KG1 (cell line): ENCODE measurements at regions not wholly inside any gene's neighbourhood (a gene's known extent, or its start where the extent isn't known, plus 50 kb on each side); places are given as distances from the start of the nearest gene placed in this dataset.
"Not testable (repeated sequence)": the region's sequence is repeated elsewhere in the genome, so short reads cannot be mapped to it uniquely, and the experiment has no call there.

Experiments used
- DNase-seq: peaks from one replicate; lab custom pipeline; 2025; lab: John Stamatoyannopoulos, UW

- DNase-seq = no peak
Measured at GRCh38 chr5:113652161-113652560, 138.7 kb downstream of the YTHDC2 start.

- no peak for DNase-seq
Measured at GRCh38 chr5:113654828-113655227, 141.3 kb downstream of the YTHDC2 start.

DNA sequence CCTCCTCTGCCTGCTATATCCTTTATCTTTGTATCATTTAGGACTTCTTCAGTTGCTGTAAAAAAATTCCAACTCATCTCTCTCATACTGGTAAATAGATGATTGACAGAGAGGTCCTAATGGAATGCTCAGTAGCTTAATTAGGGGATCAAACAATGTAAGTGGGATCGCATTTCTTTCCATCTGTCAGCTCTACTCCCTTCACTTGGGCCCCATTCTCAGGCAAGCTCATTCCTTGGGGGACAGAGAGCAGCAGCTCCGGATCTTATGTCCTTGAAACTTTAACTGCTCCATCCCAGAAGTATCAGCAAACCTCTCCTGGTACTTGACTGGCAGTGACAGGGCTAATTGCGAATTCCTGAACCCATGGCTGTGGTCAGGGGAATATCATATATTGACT, 146.7 kb downstream of the YTHDC2 start:
- no peak for DNase-seq

DNA sequence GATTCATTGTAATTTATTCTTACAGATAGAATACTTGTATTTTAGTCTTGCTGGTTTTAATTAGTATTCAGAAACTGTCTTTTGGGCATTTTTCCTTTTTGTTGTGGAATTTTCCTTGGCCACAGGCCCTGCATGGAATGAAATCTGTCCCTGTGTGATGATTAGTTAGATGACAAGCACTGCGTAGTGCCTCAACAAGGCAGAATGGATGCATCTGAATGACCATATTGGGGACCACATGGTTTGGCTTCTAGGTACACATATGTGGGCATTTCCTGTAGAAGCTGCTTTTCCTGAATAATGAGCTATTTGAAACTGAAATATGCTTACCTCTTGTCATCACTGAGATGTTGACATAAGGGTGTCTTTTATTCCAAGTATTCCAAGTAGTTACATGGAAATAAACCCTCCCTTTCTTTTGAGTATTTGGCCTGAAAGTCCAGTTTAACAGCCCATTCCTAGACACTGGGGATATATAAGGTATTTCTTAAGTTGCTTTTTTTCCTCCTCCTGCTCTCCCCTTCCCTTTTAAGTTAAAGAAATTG, 147.3 kb downstream of the YTHDC2 start:
- DNase-seq = no peak

DNA sequence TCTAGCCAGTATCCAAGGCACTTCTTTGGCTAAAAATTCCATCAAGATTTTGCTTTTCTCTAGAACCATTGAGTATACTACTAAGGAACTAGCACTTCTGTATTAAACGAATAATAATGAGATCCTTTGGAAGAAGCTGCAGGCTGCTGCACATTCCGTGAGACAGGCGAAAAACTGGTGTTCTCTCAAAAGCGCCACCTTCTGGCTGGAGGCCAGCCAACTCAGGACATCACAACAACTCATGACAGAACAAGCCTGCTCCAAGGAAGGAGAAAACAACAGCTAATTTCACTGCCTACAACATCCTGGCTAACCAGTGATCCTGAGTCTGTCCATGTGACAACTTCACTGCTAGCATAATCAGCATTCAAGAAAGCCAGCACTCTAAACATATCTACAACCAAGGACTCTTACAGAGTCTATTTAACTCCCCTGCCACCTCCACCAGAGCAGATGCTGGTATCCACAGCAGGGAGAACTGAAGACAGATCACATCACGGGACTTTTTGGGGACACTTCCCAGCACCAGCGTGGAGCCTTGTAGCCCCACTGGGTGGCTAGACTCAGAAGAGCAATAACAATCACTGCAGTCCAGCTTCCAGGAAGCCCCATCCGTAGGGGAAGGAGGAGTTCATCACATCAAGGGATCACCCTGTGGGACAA, 150.5 kb downstream of the YTHDC2 start:
- no peak for DNase-seq

GRCh38 chr5:113673041-113673440, 159.5 kb downstream of the YTHDC2 start:
- no peak for DNase-seq

DNA sequence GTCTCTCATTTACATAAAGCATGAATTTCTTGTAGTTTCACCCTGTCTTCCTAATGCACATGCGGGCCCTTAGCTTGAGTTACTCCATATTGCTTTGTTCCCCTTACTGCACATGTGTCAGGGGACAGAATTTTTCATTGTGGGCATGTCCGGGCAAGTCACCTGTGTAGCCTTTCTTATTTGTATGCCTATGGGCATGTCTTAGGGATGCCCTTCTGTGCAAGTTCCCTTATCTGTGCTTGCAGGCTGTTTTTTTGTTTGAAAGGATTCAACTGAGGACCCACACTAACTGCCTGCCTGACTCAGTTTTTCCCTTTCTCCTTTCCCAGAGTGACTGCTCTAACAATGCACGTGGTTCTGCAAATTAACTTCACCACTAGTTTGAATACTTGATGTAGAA, 161.7 kb downstream of the YTHDC2 start:
- DNase-seq = no peak

DNA sequence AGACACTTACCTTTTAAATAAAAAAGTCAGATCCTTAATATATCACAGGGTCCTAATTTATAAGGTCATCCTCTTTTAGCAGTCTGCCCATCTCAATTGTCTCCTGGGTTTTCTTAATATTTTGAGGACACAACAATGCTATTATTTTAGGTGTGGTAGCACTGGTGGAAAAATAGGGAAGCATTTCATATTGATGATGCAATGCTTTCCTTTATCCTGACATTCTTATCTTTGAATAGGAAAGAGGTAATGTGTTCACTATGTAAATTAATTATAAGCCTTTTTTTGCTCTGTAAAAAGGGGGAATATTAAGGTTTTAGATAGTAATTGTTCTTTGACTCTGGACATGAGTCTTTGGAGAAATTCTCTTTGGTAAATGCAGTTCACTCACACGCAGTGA, 164.7 kb downstream of the YTHDC2 start:
- DNase-seq = no peak

DNA sequence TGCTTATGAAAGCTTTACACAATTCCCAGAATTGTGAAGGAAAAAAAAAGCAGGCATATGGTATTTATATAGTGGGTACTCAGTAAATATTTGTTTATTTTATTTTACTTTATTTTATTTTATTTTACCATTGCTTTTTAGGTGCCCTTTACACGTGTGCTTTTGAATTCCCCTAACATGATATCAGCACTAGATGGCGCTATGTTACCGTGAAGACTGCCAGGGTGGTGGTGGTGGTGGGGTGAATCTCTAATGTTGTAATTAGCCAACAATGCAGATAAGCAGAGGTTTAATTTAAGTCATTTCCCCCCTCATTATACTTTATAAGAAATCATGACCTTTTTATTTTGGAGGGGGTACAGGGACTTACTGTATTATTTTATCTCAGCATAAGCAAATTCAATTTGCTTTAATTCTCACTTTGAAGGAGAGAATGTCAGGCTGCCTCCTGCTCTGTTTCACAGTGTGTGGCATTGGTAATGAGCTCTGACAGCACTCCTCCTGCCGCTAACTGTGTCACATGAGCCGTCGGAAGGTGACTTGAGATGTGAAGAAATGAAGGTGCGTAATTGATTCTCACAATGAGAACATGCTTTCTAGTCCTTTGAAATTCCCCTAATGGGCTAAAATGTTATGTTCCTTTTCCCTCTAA, 165.6 kb downstream of the YTHDC2 start:
- DNase-seq = peak; percentile 0

- DNase-seq = no peak
Measured at GRCh38 chr5:113680534-113680933, 167.0 kb downstream of the YTHDC2 start.

DNA sequence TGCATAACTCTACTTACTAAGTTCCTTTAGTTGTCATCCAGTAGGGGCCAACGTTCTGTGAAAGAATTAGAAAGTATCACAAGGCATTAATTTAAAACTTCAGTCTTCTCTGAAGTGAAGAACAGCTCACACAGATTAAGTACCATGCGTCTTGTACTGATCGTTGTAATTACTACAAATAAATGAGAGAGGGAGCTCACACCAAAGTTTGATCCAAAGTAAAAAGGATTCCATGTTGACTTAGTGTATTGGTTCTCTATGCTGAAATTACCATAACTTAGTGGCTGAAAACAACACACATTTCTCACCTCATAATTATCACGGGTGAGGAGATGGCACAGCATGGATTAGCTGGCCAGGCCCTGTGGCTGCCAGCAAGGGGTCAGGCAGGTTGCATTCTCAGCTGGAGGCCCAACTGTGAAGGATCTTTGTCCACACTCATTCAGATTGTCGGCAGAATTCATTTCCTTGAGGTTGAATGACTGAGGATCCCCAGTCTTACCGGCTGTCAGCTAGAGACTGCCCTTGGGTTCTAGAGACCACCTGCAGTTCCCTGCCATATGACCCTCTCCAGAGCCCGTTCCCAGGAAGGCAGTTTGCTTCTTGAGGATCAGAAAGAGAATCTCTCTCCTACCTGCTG, 169.1 kb downstream of the YTHDC2 start:
- DNase-seq = no peak

DNA sequence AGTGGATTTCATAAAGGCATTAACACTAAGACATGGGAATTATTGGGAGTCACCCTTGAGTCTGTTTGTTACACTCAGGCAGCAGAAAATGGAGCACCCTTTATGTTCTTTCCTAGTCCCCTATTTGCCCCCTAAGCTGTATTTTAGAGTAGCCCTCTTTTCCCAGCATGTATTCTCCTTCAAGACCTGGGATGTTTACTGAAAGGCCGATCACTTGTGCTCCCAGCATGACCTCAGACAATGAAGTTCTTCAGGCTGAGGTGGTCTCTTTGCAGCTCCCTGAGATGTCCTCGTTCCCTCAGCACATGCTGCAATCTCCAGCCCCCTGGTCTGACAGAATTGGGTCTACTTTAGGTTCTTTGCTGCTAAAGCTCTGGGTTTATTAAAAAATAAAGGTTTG, 169.7 kb downstream of the YTHDC2 start:
- no peak for DNase-seq

DNA sequence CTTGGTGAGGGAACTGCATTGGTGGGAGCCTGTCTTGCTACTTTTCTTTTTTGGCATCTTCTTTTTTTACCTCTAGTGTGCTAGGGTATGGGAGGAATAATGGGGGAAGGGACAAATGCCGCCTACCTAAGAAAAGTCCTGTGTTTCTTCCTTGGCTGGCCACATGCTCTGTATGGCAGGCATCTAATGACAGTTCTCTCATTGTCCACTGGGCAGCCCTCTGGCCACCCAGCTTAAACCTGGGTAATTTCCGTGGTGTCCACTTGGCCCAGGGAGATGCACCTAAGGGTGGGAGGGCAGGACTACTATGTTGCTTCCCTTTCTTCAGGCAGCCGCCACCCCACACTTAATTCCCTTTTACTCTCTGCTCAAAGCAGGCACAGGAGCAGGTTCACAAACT, 173.1 kb downstream of the YTHDC2 start:
- DNase-seq = no peak

- no peak for DNase-seq
Measured at GRCh38 chr5:113689647-113690046, 176.2 kb downstream of the YTHDC2 start.

- DNase-seq = no peak
Measured at GRCh38 chr5:113692466-113692865, 179.0 kb downstream of the YTHDC2 start.

GRCh38 chr5:113692891-113693457, 179.5 kb downstream of the YTHDC2 start:
- no peak for DNase-seq

DNA sequence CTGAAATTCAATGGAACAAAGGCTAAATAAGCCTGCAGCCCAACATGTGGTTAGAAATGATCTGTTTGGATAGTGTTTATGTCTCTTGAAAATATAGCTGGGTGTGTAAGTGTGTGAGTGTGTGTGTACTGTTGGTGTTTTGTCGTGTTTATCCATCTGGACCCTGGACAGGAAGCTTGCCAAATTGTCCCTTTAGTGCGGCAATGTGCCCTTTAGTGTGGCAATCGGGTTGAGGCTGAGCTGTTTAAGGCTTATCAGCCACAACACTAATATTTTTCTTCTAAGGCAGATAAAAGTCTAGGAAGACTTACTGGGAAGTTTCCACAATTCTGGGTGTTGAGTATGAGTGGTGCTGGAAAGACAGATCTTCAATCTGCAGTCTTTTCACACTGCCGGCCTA, 180.2 kb downstream of the YTHDC2 start:
- DNase-seq = no peak

DNA sequence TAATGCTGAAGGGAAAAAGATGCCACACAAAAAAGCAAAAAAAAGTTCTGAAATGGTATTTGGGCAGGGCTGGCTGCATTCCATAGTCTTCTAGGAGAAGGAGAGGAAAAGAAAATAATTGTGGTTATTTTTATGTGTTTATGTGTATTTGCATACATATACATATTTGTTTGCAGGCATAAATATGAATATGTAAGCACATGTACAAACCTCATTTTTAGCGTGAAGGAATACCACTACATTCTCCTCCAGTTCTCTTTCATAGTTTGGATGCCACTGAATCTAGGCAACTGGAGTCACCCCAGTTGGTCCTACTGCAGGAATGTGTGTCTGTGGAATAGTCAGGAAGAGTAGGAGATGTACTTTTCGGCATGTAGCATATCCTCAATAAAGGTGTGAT, 181.1 kb downstream of the YTHDC2 start:
- no peak for DNase-seq

DNA sequence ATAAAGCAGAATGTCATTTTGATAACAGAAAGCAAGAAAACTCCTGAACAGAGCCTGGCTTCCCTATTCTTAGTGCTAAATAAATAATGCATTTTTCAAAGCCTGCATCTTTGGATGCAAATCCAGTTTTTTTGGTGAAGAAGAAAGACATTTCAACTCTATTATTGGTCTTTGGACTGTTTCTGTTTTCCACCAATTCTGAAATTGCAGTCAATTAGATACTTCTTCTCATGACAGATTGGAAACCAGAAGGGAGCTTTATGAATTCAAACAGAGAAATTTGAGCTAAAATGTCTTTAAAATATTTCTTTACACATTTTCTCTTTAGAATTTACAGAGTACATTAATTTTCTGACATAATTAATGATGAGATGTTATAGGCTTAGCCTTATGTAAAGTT, 189.8 kb downstream of the YTHDC2 start:
- DNase-seq = no peak

GRCh38 chr5:113705657-113706056, 192.2 kb downstream of the YTHDC2 start:
- no peak for DNase-seq

DNA sequence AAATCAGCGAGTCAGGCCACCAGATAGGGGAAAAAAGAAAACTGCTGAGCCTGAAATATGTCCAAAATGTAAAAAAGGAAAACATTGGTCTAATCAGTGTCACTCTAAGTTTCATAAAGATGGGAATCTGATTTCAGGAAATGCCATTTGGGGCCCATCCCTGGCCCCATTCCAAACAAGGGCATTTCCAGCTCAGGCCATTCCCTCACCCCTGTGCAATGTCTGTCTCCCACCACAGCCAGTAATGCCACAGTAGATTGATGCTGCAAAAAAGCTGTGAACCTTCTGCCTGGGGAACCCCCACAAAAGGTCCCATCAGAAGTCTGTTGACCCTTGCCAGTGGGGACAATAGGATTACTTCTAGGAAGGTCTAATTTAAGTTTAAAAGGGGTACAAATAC, 199.6 kb downstream of the YTHDC2 start:
- no peak for DNase-seq

GRCh38 chr5:113715921-113716320, 202.4 kb downstream of the YTHDC2 start:
- not testable (repeated sequence) for DNase-seq

- DNase-seq = no peak
Measured at GRCh38 chr5:113719549-113719948, 206.1 kb downstream of the YTHDC2 start.
